ENCODE measurements at regions not wholly inside any gene's neighbourhood (a gene's known extent, or its start where the extent isn't known, plus 50 kb on each side); places are given as distances from the start of the nearest gene placed in this dataset.

- DNase-seq (ENCODE audit: insufficient read length, low spot score) (no peak), FAIRE-seq (peak; percentile 56)
- TF ChIP-seq CTCF (IDR thresholded peaks at IDR 0.05; ENCODE audit: insufficient read depth, missing control alignments) = no peak
Measured at GRCh38 chr3:164467007-164467406, 611.3 kb downstream of the SI start.

- no peak for TF ChIP-seq CTCF (IDR thresholded peaks at IDR 0.05; ENCODE audit: insufficient read depth, missing control alignments)
- DNase-seq (ENCODE audit: insufficient read length, low spot score) (no peak), FAIRE-seq (no peak)
Measured at GRCh38 chr3:164465172-164465571, 613.1 kb downstream of the SI start.

- FAIRE-seq = no peak
Measured at GRCh38 chr3:164460851-164461250, 617.4 kb downstream of the SI start.

GRCh38 chr3:164459521-164460151 lies 618.7 kb downstream of the SI start:
- no peak for FAIRE-seq
- no peak for DNase-seq (ENCODE audit: insufficient read length, low spot score)
- no peak for TF ChIP-seq CTCF (IDR thresholded peaks at IDR 0.05; ENCODE audit: insufficient read depth, missing control alignments)

More at GRCh38 chr3:164460851-164461250, 617.4 kb downstream of the SI start:
- TF ChIP-seq CTCF (IDR thresholded peaks at IDR 0.05; ENCODE audit: insufficient read depth, missing control alignments) = no peak
- no peak for DNase-seq (ENCODE audit: insufficient read length, low spot score)

- no peak for TF ChIP-seq CTCF (IDR thresholded peaks at IDR 0.05; ENCODE audit: insufficient read depth, missing control alignments)
- no peak for FAIRE-seq
- DNase-seq (ENCODE audit: insufficient read length, low spot score) = no peak
Measured at GRCh38 chr3:164458986-164459385, 619.3 kb downstream of the SI start.

- TF ChIP-seq CTCF (IDR thresholded peaks at IDR 0.05; ENCODE audit: insufficient read depth, missing control alignments) = no peak
- FAIRE-seq (no peak), DNase-seq (ENCODE audit: insufficient read length, low spot score) (no peak)
Measured at GRCh38 chr3:164453714-164454113, 624.6 kb downstream of the SI start.

GRCh38 chr3:164452707-164453106 lies 625.6 kb downstream of the SI start:
- FAIRE-seq = no peak
- no peak for DNase-seq (ENCODE audit: insufficient read length, low spot score)
- no peak for TF ChIP-seq CTCF (IDR thresholded peaks at IDR 0.05; ENCODE audit: insufficient read depth, missing control alignments)
